Gastroesophageal sphincter (tissue), 3 donors: ENCODE measurements at regions not wholly inside any gene's neighbourhood (a gene's known extent, or its start where the extent isn't known, plus 50 kb on each side); places are given as distances from the start of the nearest gene placed in this dataset.

Source experiments
- CTCF ChIP-seq, 4 experiments: fragments of 200-600 bp in 2 of 4; fragments of 450-650 bp in 2 of 4; sonication (generic) in 1 of 4; IDR thresholded peaks; one replicate each; pipeline ENCODE4 v1.5.1; 2017 to 2019; ENCODE audit warnings: antibody characterized with exemption in 4 of 4, mild to moderate bottlenecking in 2 of 4, moderate library complexity in 2 of 4
- POLR2AphosphoS5 ChIP-seq: sonication (generic); formaldehyde crosslinking; IDR thresholded peaks from one replicate; pipeline ENCODE4 v1.6.1; 2017; ENCODE audit warnings: antibody characterized with exemption

- no peak for TF ChIP-seq POLR2AphosphoS5
- TF ChIP-seq CTCF (IDR thresholded peaks at IDR 0.05), result no peak
Measured at GRCh38 chr13:55661505-55661904, 1479.2 kb upstream of the PRR20A start.
